Tibial artery (tissue), 4 donors: ENCODE measurements at regions not wholly inside any gene's neighbourhood (a gene's known extent, or its start where the extent isn't known, plus 50 kb on each side); places are given as distances from the start of the nearest gene placed in this dataset.

Experiments used
- DNase-seq, 2 donors: peaks; one replicate each; pipeline ENCODE4 v3.0.0-alpha.2; 2019
- H3K27ac ChIP-seq, 2 donors: fragments of 200-600 bp; sonication (generic) in 1 of 2; 1 replicate in 1 of 2; 2 replicates in 1 of 2; pipeline ENCODE4 v1.5.1; 2018 to 2019; ENCODE audit warnings: mild to moderate bottlenecking in 1 of 2
- H3K27me3 ChIP-seq, 2 donors: fragments of 200-600 bp; sonication (generic) in 1 of 2; one replicate each; pipeline versions ENCODE4 v1.5.1 to v1.6.0; 2016 to 2019
- H3K36me3 ChIP-seq, 3 donors: fragments of 200-600 bp; sonication (generic) in 2 of 3; one replicate each; pipeline ENCODE4 v1.5.1; 2016 to 2019; ENCODE audit warnings: mild to moderate bottlenecking in 2 of 3
- H3K4me1 ChIP-seq, 4 donors: fragments of 200-600 bp; sonication (generic) in 2 of 4; 1 replicate in 3 of 4; 2 replicates in 1 of 4; pipeline ENCODE4 v1.5.1; 2016 to 2019
- H3K4me3 ChIP-seq, 2 donors: fragments of 200-600 bp; sonication (generic) in 1 of 2; 1 replicate in 1 of 2; 2 replicates in 1 of 2; pipeline ENCODE4 v1.5.1; 2018 to 2019; ENCODE audit warnings: mild to moderate bottlenecking in 2 of 2
- H3K9me3 ChIP-seq, 3 donors: fragments of 200-600 bp; sonication (generic) in 1 of 3; one replicate each; pipeline ENCODE4 v1.5.1; 2016 to 2019
- CTCF ChIP-seq, 2 experiments: fragments of 200-600 bp in 1 of 2; fragments of 450-650 bp in 1 of 2; IDR thresholded peaks; one replicate each; pipeline ENCODE4 v1.5.1; 2017 to 2019; ENCODE audit warnings: antibody characterized with exemption in 2 of 2, mild to moderate bottlenecking in 1 of 2, moderate library complexity in 1 of 2
- intact Hi-C: fragments of 100-400 bp; cut with DNase I; formaldehyde crosslinking; loops from one replicate; pipeline ENCODE4 v1.15.0; 2023; ENCODE audit warnings: low total_unique reads

DNA sequence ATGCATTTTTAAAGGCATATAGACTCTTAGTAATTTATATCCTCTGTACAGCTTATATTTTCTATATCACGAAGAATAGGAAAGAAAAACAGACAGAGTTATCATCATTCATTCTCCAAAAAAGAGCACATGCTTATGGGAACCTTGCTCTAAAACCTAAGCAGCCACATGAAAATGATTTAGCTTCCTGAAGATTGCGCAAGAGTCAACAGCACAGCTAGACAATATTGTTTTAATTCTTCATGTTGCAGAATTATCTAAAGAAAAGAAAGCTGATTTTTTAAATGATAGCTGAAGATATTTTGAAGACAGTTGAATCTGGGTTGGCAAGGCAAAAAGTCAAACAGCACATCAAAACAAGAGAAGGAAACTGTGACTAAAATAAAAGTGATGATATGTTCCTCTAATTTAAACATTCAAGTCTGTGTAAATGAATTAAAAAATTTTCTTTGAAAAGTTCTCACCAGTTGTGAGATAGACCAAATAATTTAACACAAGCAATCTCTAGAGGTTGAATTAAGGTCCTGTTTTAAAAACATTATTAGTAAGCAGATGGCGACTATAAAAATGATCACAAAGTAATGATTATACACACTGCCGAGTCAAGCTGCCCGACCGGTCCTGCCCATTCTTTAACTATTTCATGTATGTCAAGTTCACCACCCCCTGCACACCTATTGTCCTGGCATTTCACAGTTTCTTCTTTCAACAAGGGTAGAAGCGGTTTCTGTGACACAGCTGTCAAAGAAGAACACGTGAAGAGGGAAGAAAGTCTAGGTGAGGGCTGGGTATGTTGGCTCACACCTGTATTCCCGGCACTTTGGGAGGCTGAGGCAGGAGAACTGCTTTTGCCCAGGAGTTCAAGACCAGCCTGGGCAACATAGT is 74.2 kb upstream of the BHLHE40 start:
- H3K27me3 ChIP-seq: no peaks in the 10 kb centered on the region
- H3K27ac ChIP-seq: no peak overlapping the region
- intact Hi-C loops: no loop called here
- no peaks in the 10 kb centered on the region for H3K9me3 ChIP-seq
- H3K4me3 ChIP-seq: no peak overlapping the region
- no peak for TF ChIP-seq CTCF (IDR thresholded peaks at IDR 0.05)
- H3K36me3 ChIP-seq: no peaks in the 10 kb centered on the region
- DNase-seq: no peak
- H3K4me1 ChIP-seq: peaks cover 0 to 6% (median 0%) of the 10 kb centered on the region in 4 donors

DNA sequence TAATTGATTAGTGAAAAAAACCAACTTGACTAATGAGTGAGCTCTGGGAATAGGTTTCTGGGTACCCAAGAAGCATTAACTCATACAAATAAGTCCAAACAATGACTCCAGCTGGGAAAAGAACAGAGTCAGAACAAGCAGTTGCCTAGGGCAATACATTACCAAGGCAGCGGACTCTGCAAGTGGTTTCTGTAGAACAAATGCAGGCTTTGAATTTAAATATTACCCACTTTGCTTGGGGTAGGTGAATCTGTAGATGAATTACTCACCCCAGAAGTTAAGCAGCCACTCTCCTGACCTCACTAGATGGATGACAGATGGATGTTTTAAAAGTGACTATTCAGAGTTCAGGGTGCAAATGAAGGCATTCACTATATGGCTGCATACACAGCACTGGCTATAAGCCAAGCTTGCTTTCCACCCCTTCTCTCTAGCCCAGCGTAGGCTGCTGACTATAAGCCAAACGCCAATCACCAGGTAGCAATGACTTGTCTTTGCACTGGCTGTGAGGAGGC is 73.1 kb upstream of the BHLHE40 start:
- intact Hi-C loops: no loop called here
- Histone ChIP-seq H3K27me3 (no peaks in the 10 kb centered on the region), H3K36me3 (no peaks in the 10 kb centered on the region), H3K27ac (no peak overlapping the region), H3K9me3 (no peaks in the 10 kb centered on the region), H3K4me3 (no peak overlapping the region), H3K4me1 (no peaks in the 10 kb centered on the region)
- no peak for DNase-seq
- no peak for TF ChIP-seq CTCF (IDR thresholded peaks at IDR 0.05)

DNA sequence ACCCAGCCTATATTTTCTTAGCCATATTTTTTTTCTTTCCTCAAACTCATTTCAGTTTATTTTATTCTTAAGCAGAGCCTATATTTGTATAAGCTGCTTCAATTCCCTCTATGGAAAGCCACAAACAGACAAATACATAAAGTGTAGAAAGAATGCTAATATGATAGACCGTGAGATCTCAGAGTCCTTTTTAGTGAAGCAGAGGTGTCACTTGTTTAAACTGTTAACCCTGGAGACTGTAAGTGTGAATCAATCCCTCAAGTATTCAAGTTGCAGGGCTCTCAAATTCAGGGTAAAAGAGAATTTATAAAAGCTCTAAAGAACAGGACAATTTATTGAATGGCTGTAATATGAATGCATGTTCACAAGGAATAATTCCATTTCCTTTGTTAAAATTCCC is 72.2 kb upstream of the BHLHE40 start:
- H3K27ac ChIP-seq: no peak overlapping the region

GRCh38 chr3:4907643-4908432 is 71.4 kb upstream of the BHLHE40 start:
- H3K27ac ChIP-seq: no peak overlapping the region
- no peaks in the 10 kb centered on the region for H3K36me3 ChIP-seq
- no peak for TF ChIP-seq CTCF (IDR thresholded peaks at IDR 0.05)
- intact Hi-C loops: no loop called here
- H3K27me3 ChIP-seq: no peaks in the 10 kb centered on the region
- H3K9me3 ChIP-seq: no peaks in the 10 kb centered on the region
- H3K4me1 ChIP-seq: no peaks in the 10 kb centered on the region
- H3K4me3 ChIP-seq: no peak overlapping the region
- no peak for DNase-seq

More for the DNA sequence above, 72.2 kb upstream of the BHLHE40 start:
- no peaks in the 10 kb centered on the region for H3K4me1 ChIP-seq
- intact Hi-C loops: no loop called here
- no peak overlapping the region for H3K4me3 ChIP-seq
- no peaks in the 10 kb centered on the region for H3K9me3 ChIP-seq
- H3K36me3 ChIP-seq: no peaks in the 10 kb centered on the region
- no peak for DNase-seq
- TF ChIP-seq CTCF (IDR thresholded peaks at IDR 0.05): no peak
- H3K27me3 ChIP-seq: no peaks in the 10 kb centered on the region

DNA sequence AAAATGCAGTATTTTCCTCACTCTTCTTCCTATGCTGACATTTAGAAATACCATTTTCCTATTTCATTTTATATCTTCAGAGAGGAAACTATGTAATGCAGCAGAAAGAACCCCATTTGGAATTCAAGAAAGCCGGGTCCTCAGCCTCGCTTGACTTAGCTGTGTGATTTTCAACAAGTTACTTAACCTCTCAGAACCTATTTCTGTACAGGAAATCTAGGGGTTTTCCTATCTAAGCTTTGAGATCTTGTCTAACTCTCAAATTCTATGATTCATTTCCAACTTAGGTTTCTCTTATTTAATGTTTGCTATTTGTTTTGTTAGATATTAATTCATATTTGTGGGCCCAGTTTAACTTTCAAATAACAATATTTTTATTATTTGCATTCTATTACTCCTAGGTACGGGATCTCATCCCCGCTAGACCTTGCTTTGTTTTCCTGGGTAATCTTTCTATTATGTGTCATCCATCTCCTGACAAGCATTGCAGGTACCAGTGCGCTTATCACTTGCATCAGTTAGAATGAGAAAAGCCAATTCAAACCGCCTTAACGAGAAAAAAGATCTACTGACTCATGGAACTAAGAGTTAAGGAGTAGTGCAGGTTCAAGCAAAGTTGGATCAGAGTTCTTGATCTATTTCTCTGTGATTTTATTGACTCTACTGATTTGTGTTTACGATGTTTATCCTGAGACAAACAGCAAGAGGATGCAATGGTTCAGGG is 70.6 kb upstream of the BHLHE40 start:
- Histone ChIP-seq H3K4me3 (no peak overlapping the region), H3K9me3 (no peaks in the 10 kb centered on the region), H3K36me3 (no peaks in the 10 kb centered on the region), H3K4me1 (no peaks in the 10 kb centered on the region), H3K27me3 (no peaks in the 10 kb centered on the region), H3K27ac (no peak overlapping the region)
- intact Hi-C loops: no loop called here
- TF ChIP-seq CTCF (IDR thresholded peaks at IDR 0.05): no peak
- no peak for DNase-seq
